Activated CD4-positive, alpha-beta T cell treated with anti-CD3 and anti-CD28 coated beads, Interleukin-2, amount 50 U/mL, for 24 hours (primary cell): ENCODE measurements at regions not wholly inside any gene's neighbourhood (a gene's known extent, or its start where the extent isn't known, plus 50 kb on each side); places are given as distances from the start of the nearest gene placed in this dataset.
"Not testable (repeated sequence)": the region's sequence is repeated elsewhere in the genome, so short reads cannot be mapped to it uniquely, and the experiment has no call there.

Source experiments
- DNase-seq, 2 donors: peaks; one replicate each; pipeline ENCODE4 v3.0.0-alpha.2; 2020; ENCODE audit warnings: low read depth in 1 of 2, low spot score in 1 of 2

GRCh38 chr18:47729356-47729755 lies 201.1 kb downstream of the SMAD2 start:
- no peak for DNase-seq

- DNase-seq, result no peak
Measured at GRCh38 chr18:47728921-47729320, 201.5 kb downstream of the SMAD2 start.

- DNase-seq, result no peak
Measured at GRCh38 chr18:47727409-47727808, 203.1 kb downstream of the SMAD2 start.

- no peak for DNase-seq
Measured at GRCh38 chr18:47726550-47726949, 203.9 kb downstream of the SMAD2 start.

GRCh38 chr18:47725656-47726055 lies 204.8 kb downstream of the SMAD2 start:
- DNase-seq, result no peak

GRCh38 chr18:47724186-47724975 lies 206.1 kb downstream of the SMAD2 start:
- no peak for DNase-seq

- DNase-seq, result no peak
Measured at GRCh38 chr18:47721876-47722275, 208.6 kb downstream of the SMAD2 start.

DNA sequence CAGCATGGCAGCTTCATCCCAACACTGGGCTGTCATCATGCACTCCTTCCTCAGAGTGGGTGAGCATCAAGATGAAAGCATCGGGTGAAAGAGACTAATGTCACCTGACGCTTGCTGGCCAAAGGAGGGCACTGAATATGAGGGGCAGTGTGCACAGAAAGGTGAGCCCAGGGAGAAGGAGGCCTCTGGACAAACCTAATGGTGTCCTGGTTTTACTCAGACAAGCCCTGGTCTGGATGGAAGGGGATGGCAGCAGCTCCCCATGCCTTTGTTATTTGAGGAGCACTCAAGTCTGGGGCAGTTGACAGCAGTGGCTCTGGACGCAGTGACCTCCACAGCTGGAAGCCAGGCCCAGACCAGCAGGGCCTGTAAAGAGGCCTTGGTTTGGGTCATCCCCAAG lies 209.7 kb downstream of the SMAD2 start:
- no peak for DNase-seq

GRCh38 chr18:47719096-47719780 lies 211.2 kb downstream of the SMAD2 start:
- no peak for DNase-seq

DNA sequence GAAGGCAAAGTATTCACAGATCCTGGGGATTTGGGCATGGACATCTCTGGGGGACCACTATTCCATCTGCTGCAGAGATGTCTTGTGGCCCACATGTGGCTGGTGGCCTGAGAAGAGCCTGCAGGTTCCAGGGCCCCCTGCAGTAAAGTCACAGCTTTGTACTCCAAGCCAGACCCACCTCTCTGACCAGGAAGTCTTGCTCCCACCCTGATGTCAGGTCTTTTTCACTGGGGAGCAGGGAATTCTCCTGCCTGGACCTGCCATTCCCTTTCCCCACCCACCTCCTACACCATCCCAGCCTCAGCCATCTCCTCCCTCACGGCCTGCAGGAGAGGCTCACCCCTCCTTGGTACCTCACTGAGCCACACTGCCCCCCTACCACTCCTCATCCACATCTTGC lies 211.8 kb downstream of the SMAD2 start:
- DNase-seq, result no peak

- DNase-seq, result no peak
Measured at GRCh38 chr18:47717257-47717656, 213.2 kb downstream of the SMAD2 start.

DNA sequence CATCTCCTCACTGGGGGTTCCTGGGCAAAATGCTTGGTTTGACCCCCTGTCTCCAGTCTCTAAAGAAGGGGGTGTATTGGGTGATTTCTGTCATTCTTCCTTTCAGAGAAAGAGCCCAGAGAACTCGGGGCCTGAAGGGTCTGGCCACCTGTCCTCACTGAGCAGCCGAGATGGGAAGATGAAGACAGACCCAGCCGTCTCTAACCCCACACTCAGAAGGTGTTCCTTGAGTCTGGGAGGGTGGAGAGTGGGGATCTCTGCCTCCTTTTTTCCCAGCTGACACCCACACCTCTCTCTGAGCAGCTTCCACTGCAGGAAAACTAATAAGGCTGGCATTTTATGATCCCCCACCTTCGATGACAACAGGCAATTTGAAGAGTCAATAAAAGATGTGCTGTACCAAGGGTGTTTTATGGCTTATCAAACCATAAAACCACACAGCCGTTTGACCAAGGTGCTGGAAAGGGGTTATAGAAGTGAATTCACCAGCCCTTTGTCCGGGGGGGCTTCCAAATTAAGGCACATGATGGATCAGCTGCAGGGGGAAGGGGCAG lies 213.8 kb downstream of the SMAD2 start:
- no peak for DNase-seq

DNA sequence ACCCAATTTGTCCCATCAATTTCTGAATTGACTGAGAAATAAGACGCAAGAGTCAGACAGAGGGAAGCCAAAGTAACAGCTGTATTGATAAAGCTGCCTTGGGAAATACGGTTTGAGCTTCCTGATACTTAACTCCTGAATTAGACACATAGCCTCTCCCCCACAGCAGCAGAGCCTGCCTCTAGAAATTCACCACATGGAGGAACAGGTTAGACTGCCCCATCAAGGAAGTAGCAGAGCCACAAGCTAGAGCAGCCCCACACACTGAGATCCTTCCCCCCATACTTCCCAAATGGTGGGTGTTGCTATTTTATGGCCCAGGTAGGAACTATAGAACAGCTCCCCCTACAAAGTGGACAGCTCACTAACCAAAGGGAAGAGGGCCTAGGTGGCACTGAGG lies 220.0 kb downstream of the SMAD2 start:
- DNase-seq, result no peak

GRCh38 chr18:47709556-47709955 lies 220.9 kb downstream of the SMAD2 start:
- no peak for DNase-seq

DNA sequence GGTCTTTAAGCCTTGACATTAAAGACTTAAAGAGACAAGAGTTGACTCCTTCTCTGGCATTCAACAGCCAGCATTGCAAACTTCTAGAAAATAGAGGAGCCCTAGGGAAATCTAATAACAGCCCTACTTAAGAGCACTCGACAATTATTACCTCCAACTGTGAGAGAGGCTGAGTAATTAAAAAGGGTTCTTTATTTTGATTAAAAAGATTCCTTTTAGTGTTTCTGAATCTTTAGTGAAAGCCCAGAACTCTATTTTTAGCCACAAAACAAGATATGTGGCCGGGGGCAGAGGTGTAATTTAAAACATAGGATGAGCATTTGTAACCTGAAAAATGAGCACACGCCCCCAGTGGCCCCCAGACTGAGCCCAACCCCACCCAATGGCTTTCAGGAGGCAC lies 222.3 kb downstream of the SMAD2 start:
- no peak for DNase-seq

- no peak for DNase-seq
Measured at GRCh38 chr18:47701134-47701533, 229.3 kb downstream of the SMAD2 start.

- DNase-seq, result no peak
Measured at GRCh38 chr18:47696870-47697269, 233.6 kb downstream of the SMAD2 start.

- no peak for DNase-seq
Measured at GRCh38 chr18:47691611-47692010, 238.8 kb downstream of the SMAD2 start.

GRCh38 chr18:47690778-47691177 lies 239.7 kb downstream of the SMAD2 start:
- not testable (repeated sequence) for DNase-seq

- no peak for DNase-seq
Measured at GRCh38 chr18:47689371-47689770, 241.1 kb downstream of the SMAD2 start.

DNA sequence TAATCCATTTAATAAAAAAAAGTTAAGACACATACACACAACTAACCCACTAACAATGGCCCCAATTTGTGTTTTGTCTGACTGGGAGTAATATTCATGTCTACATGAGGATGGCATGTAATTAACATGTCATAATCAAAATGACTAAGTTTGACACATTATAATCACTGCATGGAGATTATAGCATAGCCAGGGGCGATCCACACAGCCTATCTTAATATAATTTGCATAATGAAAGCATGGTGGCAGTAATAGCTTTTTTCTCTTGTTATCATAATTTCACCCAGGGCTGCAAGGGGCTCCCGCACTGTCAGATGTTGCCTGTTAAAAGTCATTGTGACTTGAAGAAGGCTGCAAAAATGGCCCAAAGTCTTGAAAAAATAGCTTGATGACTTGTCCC lies 243.7 kb downstream of the SMAD2 start:
- no peak for DNase-seq

- no peak for DNase-seq
Measured at GRCh38 chr18:47683774-47684173, 246.7 kb downstream of the SMAD2 start.
